H9 (cell line): ENCODE measurements at regions not wholly inside any gene's neighbourhood (a gene's known extent, or its start where the extent isn't known, plus 50 kb on each side); places are given as distances from the start of the nearest gene placed in this dataset.

ENCODE experiments used
- DNase-seq: peaks from one replicate; pipeline ENCODE4 v3.0.0-alpha.2; 2017
- H2AFZ ChIP-seq: one replicate; pipeline ENCODE4 v1.6.1; 2013; ENCODE audit warnings: mild to moderate bottlenecking, low read length, control low read depth, moderate library complexity
- H2AK5ac ChIP-seq: 2 replicates; pipeline ENCODE4 v1.6.1; 2013; ENCODE audit warnings: low read length, control low read depth, mixed read lengths; ENCODE audit not compliant: insufficient read length
- H2BK120ac ChIP-seq: one replicate; pipeline ENCODE4 v1.6.1; 2013; ENCODE audit warnings: low read depth, mild to moderate bottlenecking, low read length, control low read depth, inconsistent platforms; ENCODE audit not compliant: poor library complexity, severe bottlenecking
- H2BK12ac ChIP-seq: 2 replicates; pipeline ENCODE4 v1.6.1; 2013; ENCODE audit warnings: low read length, control low read depth, mixed read lengths, low read depth; ENCODE audit not compliant: insufficient read length
- H2BK15ac ChIP-seq: 2 replicates; pipeline ENCODE4 v1.6.1; 2013; ENCODE audit warnings: low read depth, low read length, control low read depth
- H2BK20ac ChIP-seq: one replicate; pipeline ENCODE4 v1.6.1; 2013; ENCODE audit warnings: low read depth, mild to moderate bottlenecking, low read length, control low read depth, inconsistent platforms; ENCODE audit not compliant: poor library complexity, severe bottlenecking
- H2BK5ac ChIP-seq: 2 replicates; pipeline ENCODE4 v1.6.1; 2013; ENCODE audit warnings: low read length, control low read depth, mixed read lengths; ENCODE audit not compliant: insufficient read length
- H3K14ac ChIP-seq: 2 replicates; pipeline ENCODE4 v1.6.1; 2013; ENCODE audit warnings: low read length, control low read depth; ENCODE audit not compliant: insufficient read depth
- H3K18ac ChIP-seq: 2 replicates; pipeline ENCODE4 v1.6.1; 2013; ENCODE audit warnings: low read depth, mild to moderate bottlenecking, mixed read lengths, low read length, control low read depth; ENCODE audit not compliant: insufficient read length
- H3K23ac ChIP-seq: 2 replicates; pipeline ENCODE4 v1.6.1; 2013; ENCODE audit warnings: low read length, control low read depth, mixed read lengths, low read depth; ENCODE audit not compliant: insufficient read length
- H3K23me2 ChIP-seq: 2 replicates; pipeline ENCODE4 v1.6.1; 2013; ENCODE audit warnings: low read depth, mild to moderate bottlenecking, mixed read lengths, low read length, control low read depth; ENCODE audit not compliant: insufficient read length, poor library complexity, severe bottlenecking
- H3K27ac ChIP-seq: 2 replicates; pipeline ENCODE4 v1.5.1; 2013; ENCODE audit warnings: low read length, control low read depth, mixed read lengths, low read depth; ENCODE audit not compliant: insufficient read length
- H3K27me3 ChIP-seq: 2 replicates; pipeline ENCODE4 v1.6.1; 2013; ENCODE audit warnings: low read length, control low read depth, inconsistent platforms; ENCODE audit not compliant: insufficient read depth
- H3K4ac ChIP-seq: 2 replicates; pipeline ENCODE4 v1.6.1; 2013; ENCODE audit warnings: low read depth, mild to moderate bottlenecking, control low read depth, inconsistent platforms, low read length, moderate library complexity
- H3K4me1 ChIP-seq: 2 replicates; pipeline ENCODE4 v1.6.1; 2013; ENCODE audit warnings: low read length, control low read depth, inconsistent platforms; ENCODE audit not compliant: insufficient read depth
- H3K4me2 ChIP-seq: 2 replicates; pipeline ENCODE4 v1.6.1; 2013; ENCODE audit warnings: low read length, control low read depth, mixed read lengths; ENCODE audit not compliant: insufficient read length, insufficient read depth
- H3K56ac ChIP-seq: 2 replicates; pipeline ENCODE4 v1.6.1; 2013; ENCODE audit warnings: low read depth, mild to moderate bottlenecking, mixed read lengths, low read length, control low read depth; ENCODE audit not compliant: insufficient read length
- H3K79me1 ChIP-seq: 2 replicates; pipeline ENCODE4 v1.6.1; 2013; ENCODE audit warnings: low read depth, mild to moderate bottlenecking, moderate library complexity, low read length, control low read depth, inconsistent platforms; ENCODE audit not compliant: insufficient read depth, poor library complexity, severe bottlenecking
- H3K79me2 ChIP-seq: 2 replicates; pipeline ENCODE4 v1.6.1; 2013; ENCODE audit warnings: low read length, control low read depth, inconsistent platforms; ENCODE audit not compliant: insufficient read depth
- H3K9ac ChIP-seq: 2 replicates; pipeline ENCODE4 v1.6.1; 2013; ENCODE audit warnings: low read length, control low read depth, mixed read lengths; ENCODE audit not compliant: insufficient read length; ENCODE audit errors: extremely low read depth
- H3K9me3 ChIP-seq: one replicate; pipeline ENCODE4 v1.6.1; 2013; ENCODE audit warnings: low read depth, low read length, inconsistent platforms; ENCODE audit not compliant: control insufficient read depth
- H3T11ph ChIP-seq: one replicate; pipeline ENCODE4 v1.6.1; 2013; ENCODE audit warnings: mild to moderate bottlenecking, low read length, control low read depth, inconsistent platforms
- H4K20me1 ChIP-seq: one replicate; pipeline ENCODE4 v1.6.1; 2013; ENCODE audit not compliant: control insufficient read depth, insufficient read length, insufficient read depth
- H4K5ac ChIP-seq: 2 replicates; pipeline ENCODE4 v1.6.1; 2013; ENCODE audit warnings: low read depth, mild to moderate bottlenecking, mixed read lengths, low read length, control low read depth; ENCODE audit not compliant: insufficient read length
- H4K8ac ChIP-seq: replicated peaks from 2 replicates; pipeline ENCODE4 v1.6.1; 2013; ENCODE audit warnings: low read length, control low read depth, mixed read lengths, low read depth; ENCODE audit not compliant: insufficient read length
- H4K91ac ChIP-seq: 2 replicates; pipeline ENCODE4 v1.6.1; 2013; ENCODE audit warnings: low read depth, mild to moderate bottlenecking, moderate library complexity, mixed read lengths, low read length, control low read depth; ENCODE audit not compliant: insufficient read length
- H3K27ac Mint-ChIP-seq, 3 experiments: 2 replicates in 2 of 3; 3 replicates in 1 of 3; pipeline ENCODE4 v1.8.0; 2020 to 2021; ENCODE audit warnings: mixed read lengths in 3 of 3, mild to moderate bottlenecking in 1 of 3, moderate library complexity in 1 of 3
- H3K27me3 Mint-ChIP-seq: 2 replicates; pipeline ENCODE4 v1.8.0; 2021; ENCODE audit warnings: low read depth, mild to moderate bottlenecking, moderate library complexity, mixed read lengths
- H3K36me3 Mint-ChIP-seq, 3 experiments: 2 replicates in 2 of 3; 3 replicates in 1 of 3; pipeline ENCODE4 v1.8.0; 2020 to 2021; ENCODE audit warnings: low read depth in 3 of 3, mixed read lengths in 3 of 3; ENCODE audit not compliant: insufficient read depth in 1 of 3
- H3K4me1 Mint-ChIP-seq, 2 experiments: 2 replicates each; pipeline ENCODE4 v1.8.0; 2020; ENCODE audit warnings: mixed read lengths in 2 of 2
- H3K4me3 Mint-ChIP-seq, 2 experiments: 2 replicates in 1 of 2; 3 replicates in 1 of 2; pipeline ENCODE4 v1.8.0; 2020 to 2021; ENCODE audit warnings: mild to moderate bottlenecking in 2 of 2, mixed read lengths in 2 of 2, moderate library complexity in 1 of 2
- H3K9me3 Mint-ChIP-seq, 2 experiments: 2 replicates in 1 of 2; 3 replicates in 1 of 2; pipeline ENCODE4 v1.8.0; 2020; ENCODE audit warnings: mild to moderate bottlenecking in 2 of 2, mixed read lengths in 2 of 2, moderate library complexity in 1 of 2
- CTCF ChIP-seq: fragments of 200-600 bp; sonication (generic); conservative IDR thresholded peaks from 3 replicates; pipeline ENCODE4 v1.8.0; 2021; ENCODE audit warnings: antibody characterized with exemption, mild to moderate bottlenecking
- WGBS: extraction: QIAGEN DNeasy Blood & Tissue Kit; methylation state at CpG from one replicate; pipeline ENCODE4 v1.1.7; 2013; ENCODE audit warnings: missing lambda C conversion rate, low lambda C conversion rate, mixed read lengths; ENCODE audit not compliant: insufficient read length; ENCODE audit errors: extremely low coverage; 5-methylcytosine and 5-hydroxymethylcytosine counted together

DNA sequence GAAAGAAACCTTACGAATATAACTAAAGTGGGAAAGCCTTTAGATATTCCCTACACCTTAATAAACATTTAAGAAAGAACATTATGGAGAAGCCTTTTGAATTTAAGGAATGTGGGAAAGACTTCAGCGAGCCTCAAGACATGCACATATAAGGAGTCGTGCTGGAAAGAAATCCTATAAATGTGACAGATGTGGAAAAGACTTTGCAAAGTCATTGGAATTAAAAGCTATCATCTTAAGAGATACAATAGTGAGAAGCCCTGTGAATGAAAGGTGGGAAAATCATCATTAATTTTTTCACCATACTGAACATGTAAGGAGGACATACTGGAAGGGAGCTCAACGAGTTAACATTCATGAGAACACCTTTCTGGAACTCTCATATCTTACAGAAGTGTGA, 650.5 kb upstream of the DEFB115 start:
- WGBS, result no CpG with 5 or more reads among the region's 4 CpGs
- H3K27me3 Mint-ChIP-seq, result peaks cover under 1% of the 10 kb centered on the region; the same call in 1 of the 2 replicates

More for the DNA sequence above, 650.5 kb upstream of the DEFB115 start:
- no peak for DNase-seq
- Histone ChIP-seq H3K27ac (no peak overlapping the region), H3K4ac (no peak overlapping the region), H3K4me2 (no peak overlapping the region), H3K9ac (no peak overlapping the region), H3K27me3 (no peaks in the 10 kb centered on the region), H3K23me2 (no peaks in the 10 kb centered on the region), H4K8ac (no peak overlapping the region), H3K79me1 (no peaks in the 10 kb centered on the region), H4K5ac (no peak overlapping the region), H2BK5ac (no peak overlapping the region), H2BK15ac (no peak overlapping the region), H2BK12ac (no peak overlapping the region), H2AFZ (no peak overlapping the region), H3K23ac (no peak overlapping the region), H4K20me1 (no peaks in the 10 kb centered on the region), H3K9me3 (peaks cover 94% of the 10 kb centered on the region), H3T11ph (no peak overlapping the region), H2BK20ac (no peak overlapping the region), H3K56ac (no peak overlapping the region), H3K4me1 (no peaks in the 10 kb centered on the region), H3K79me2 (no peaks in the 10 kb centered on the region), H3K18ac (no peak overlapping the region), H2AK5ac (no peak overlapping the region), H4K91ac (no peak overlapping the region), H2BK120ac (no peak overlapping the region), H3K14ac (no peak overlapping the region)
- Mint-ChIP-seq H3K36me3 (peaks cover 7 to 33% (median 17%) of the 10 kb centered on the region in 3 experiments; a peak in 6 of 7 replicates), H3K27ac (no peak overlapping the region), H3K4me1 (no peaks in the 10 kb centered on the region), H3K4me3 (no peak overlapping the region), H3K9me3 (peaks cover 93 to 96% of the 10 kb centered on the region in 2 experiments)
- no peak for TF ChIP-seq CTCF
